ENCODE measurements at regions not wholly inside any gene's neighbourhood (a gene's known extent, or its start where the extent isn't known, plus 50 kb on each side); places are given as distances from the start of the nearest gene placed in this dataset.

DNA sequence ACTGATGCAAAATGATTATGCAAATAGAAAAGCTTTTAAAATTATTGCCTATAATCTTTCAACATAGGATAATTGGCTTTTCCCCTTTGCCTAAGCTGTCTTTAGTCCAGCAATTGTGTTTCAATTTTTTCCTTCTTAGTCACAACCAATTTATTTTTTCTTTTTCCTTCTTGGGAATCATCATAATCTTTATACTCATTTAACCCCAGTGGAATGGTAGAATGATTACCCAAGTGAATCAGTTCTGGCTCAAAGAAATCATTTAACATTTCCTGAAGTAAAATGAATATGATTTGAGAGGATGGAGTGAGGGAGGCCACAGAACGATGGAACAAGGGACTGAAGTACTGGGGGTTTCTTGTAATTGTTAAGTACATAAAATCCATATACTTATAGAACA, 93.0 kb upstream of the CRIM1 start:
- no peak for TF ChIP-seq EZH2 (IDR thresholded peaks at IDR 0.05; ENCODE audit: borderline replicate concordance, low read depth, low read length, poor library complexity, severe bottlenecking)
- TF ChIP-seq, protein P1, sequence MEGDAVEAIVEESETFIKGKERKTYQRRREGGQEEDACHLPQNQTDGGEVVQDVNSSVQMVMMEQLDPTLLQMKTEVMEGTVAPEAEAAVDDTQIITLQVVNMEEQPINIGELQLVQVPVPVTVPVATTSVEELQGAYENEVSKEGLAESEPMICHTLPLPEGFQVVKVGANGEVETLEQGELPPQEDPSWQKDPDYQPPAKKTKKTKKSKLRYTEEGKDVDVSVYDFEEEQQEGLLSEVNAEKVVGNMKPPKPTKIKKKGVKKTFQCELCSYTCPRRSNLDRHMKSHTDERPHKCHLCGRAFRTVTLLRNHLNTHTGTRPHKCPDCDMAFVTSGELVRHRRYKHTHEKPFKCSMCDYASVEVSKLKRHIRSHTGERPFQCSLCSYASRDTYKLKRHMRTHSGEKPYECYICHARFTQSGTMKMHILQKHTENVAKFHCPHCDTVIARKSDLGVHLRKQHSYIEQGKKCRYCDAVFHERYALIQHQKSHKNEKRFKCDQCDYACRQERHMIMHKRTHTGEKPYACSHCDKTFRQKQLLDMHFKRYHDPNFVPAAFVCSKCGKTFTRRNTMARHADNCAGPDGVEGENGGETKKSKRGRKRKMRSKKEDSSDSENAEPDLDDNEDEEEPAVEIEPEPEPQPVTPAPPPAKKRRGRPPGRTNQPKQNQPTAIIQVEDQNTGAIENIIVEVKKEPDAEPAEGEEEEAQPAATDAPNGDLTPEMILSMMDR (conservative IDR thresholded peaks at IDR 0.05; ENCODE audit: low read depth, low read length), result no peak
- Histone ChIP-seq H3K4me3 (ENCODE audit: low read depth, low read length, poor library complexity, severe bottlenecking) (no peak overlapping the region), H3K9me3 (ENCODE audit: low read depth, low read length, poor library complexity, severe bottlenecking) (no peaks in the 10 kb centered on the region), H3K27ac (ENCODE audit: low read depth, low read length, poor library complexity, severe bottlenecking) (no peak overlapping the region), H3K27me3 (replicated peaks; ENCODE audit: insufficient read depth, low read depth, low read length, poor library complexity) (peaks cover 8% of the 10 kb centered on the region), H3K36me3 (ENCODE audit: insufficient read depth, low read length, poor library complexity, severe bottlenecking) (no peaks in the 10 kb centered on the region), H3K4me1 (ENCODE audit: insufficient read depth, low read length, poor library complexity, severe bottlenecking) (peaks cover 1% of the 10 kb centered on the region)
- CTCF ChIA-PET, result no interaction called here
- intact Hi-C loops (cut with micrococcal nuclease; ENCODE audit: unreplicated experiment), result no loop called here
- POLR2A ChIA-PET (ENCODE audit: low non-redundant PET), result no interaction called here
- DNase-seq (ENCODE audit: low spot score), result peak; percentile 37
- no TSS peak for BruUV-seq (replicated peaks)

DNA sequence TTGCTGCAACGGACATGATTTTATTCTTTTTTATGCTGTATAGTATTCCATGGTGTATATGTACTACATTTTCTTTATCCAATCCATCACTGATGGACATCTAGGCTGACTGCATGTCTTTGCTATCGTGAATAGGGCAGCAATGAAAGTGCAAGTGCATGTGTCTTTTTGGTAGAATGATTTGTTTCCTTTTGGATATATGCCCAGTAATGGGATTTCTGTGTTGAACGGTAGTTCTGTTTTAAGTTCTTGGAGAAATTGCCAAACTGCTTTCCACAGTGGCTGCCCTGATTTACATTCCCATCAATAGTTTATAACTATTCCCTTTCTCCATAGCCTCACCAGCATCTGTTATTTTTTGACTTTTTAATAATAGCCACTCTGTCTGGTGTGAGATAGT, 99.7 kb upstream of the CRIM1 start:
- Histone ChIP-seq H3K36me3 (ENCODE audit: insufficient read depth, low read length, poor library complexity, severe bottlenecking) (no peaks in the 10 kb centered on the region), H3K4me3 (ENCODE audit: low read depth, low read length, poor library complexity, severe bottlenecking) (no peak overlapping the region), H3K4me1 (ENCODE audit: insufficient read depth, low read length, poor library complexity, severe bottlenecking) (peaks cover 14% of the 10 kb centered on the region), H3K27ac (ENCODE audit: low read depth, low read length, poor library complexity, severe bottlenecking) (no peak overlapping the region), H3K9me3 (ENCODE audit: low read depth, low read length, poor library complexity, severe bottlenecking) (no peaks in the 10 kb centered on the region), H3K27me3 (replicated peaks; ENCODE audit: insufficient read depth, low read depth, low read length, poor library complexity) (peaks cover 15% of the 10 kb centered on the region)
- intact Hi-C loops (cut with micrococcal nuclease; ENCODE audit: unreplicated experiment), result no loop called here
- TF ChIP-seq, protein P1 (conservative IDR thresholded peaks at IDR 0.05; ENCODE audit: low read depth, low read length), result no peak
- no peak for TF ChIP-seq EZH2 (IDR thresholded peaks at IDR 0.05; ENCODE audit: borderline replicate concordance, low read depth, low read length, poor library complexity, severe bottlenecking)
- POLR2A ChIA-PET (ENCODE audit: low non-redundant PET), result no interaction called here
- DNase-seq (ENCODE audit: low spot score), result peak; percentile 48
- BruUV-seq (replicated peaks), result no TSS peak
- CTCF ChIA-PET, result no interaction called here

DNA sequence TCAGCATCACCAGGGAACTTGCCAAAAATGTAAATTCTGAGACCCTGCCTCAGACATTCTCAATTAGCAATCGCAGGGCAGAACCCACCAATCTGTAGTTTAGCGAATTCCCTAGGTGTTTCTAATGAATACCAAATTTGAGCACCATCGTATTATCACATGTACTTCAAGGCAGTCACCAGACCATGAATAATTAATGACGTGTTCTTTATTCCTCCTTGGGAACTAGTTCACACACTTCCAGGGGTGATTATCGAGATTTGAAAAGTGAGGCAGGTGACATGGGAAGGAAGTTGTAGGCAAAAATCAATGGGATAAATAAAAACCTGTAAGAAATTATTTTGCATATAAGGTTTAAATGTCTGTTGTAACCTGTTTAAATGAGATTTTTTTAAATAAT, 102.5 kb upstream of the CRIM1 start:
- CTCF ChIA-PET, result no interaction called here
- no peak overlapping the region for H3K4me3 ChIP-seq (ENCODE audit: low read depth, low read length, poor library complexity, severe bottlenecking)
- peaks cover 7% of the 10 kb centered on the region for H3K27me3 ChIP-seq (replicated peaks; ENCODE audit: insufficient read depth, low read depth, low read length, poor library complexity)
- no peaks in the 10 kb centered on the region for H3K36me3 ChIP-seq (ENCODE audit: insufficient read depth, low read length, poor library complexity, severe bottlenecking)
- no peaks in the 10 kb centered on the region for H3K9me3 ChIP-seq (ENCODE audit: low read depth, low read length, poor library complexity, severe bottlenecking)
- DNase-seq (ENCODE audit: low spot score), result no peak
- no peak for TF ChIP-seq EZH2 (IDR thresholded peaks at IDR 0.05; ENCODE audit: borderline replicate concordance, low read depth, low read length, poor library complexity, severe bottlenecking)
- TF ChIP-seq, protein P1 (conservative IDR thresholded peaks at IDR 0.05; ENCODE audit: low read depth, low read length), result no peak
- H3K27ac ChIP-seq (ENCODE audit: low read depth, low read length, poor library complexity, severe bottlenecking), result no peak overlapping the region
- intact Hi-C loops (cut with micrococcal nuclease; ENCODE audit: unreplicated experiment), result no loop called here
- POLR2A ChIA-PET (ENCODE audit: low non-redundant PET), result interaction anchor here (0.7 kb wide), 1 partner anchor 212 kb away, joined by 3 read pairs; no protein-coding TSS in a partner anchor
- H3K4me1 ChIP-seq (ENCODE audit: insufficient read depth, low read length, poor library complexity, severe bottlenecking), result peaks cover 14% of the 10 kb centered on the region
- no TSS peak for BruUV-seq (replicated peaks)
